Osteocyte (in vitro differentiated cells): ENCODE measurements at regions not wholly inside any gene's neighbourhood (a gene's known extent, or its start where the extent isn't known, plus 50 kb on each side); places are given as distances from the start of the nearest gene placed in this dataset.

ENCODE experiments used
- DNase-seq: peaks from one replicate; pipeline ENCODE4 v3.0.0; 2021; ENCODE audit warnings: mixed read lengths; ENCODE audit not compliant: unreplicated experiment; ENCODE audit errors: extremely low spot score
- H3K27ac Mint-ChIP-seq: one replicate; pipeline ENCODE4 v1.8.0; 2021; ENCODE audit warnings: mild to moderate bottlenecking, mixed read lengths; ENCODE audit not compliant: unreplicated experiment
- H3K27me3 Mint-ChIP-seq: one replicate; pipeline ENCODE4 v1.8.0; 2021; ENCODE audit warnings: mixed read lengths; ENCODE audit not compliant: unreplicated experiment
- H3K36me3 Mint-ChIP-seq: one replicate; pipeline ENCODE4 v1.8.0; 2021; ENCODE audit warnings: mixed read lengths; ENCODE audit not compliant: unreplicated experiment
- H3K4me1 Mint-ChIP-seq: one replicate; pipeline ENCODE4 v1.8.0; 2021; ENCODE audit warnings: mixed read lengths; ENCODE audit not compliant: unreplicated experiment
- H3K4me3 Mint-ChIP-seq: one replicate; pipeline ENCODE4 v1.8.0; 2021; ENCODE audit warnings: mild to moderate bottlenecking, moderate library complexity, mixed read lengths; ENCODE audit not compliant: unreplicated experiment
- H3K9me3 Mint-ChIP-seq: one replicate; pipeline ENCODE4 v1.8.0; 2021; ENCODE audit warnings: mixed read lengths; ENCODE audit not compliant: unreplicated experiment
- TF ChIP-seq, protein P1 (sequence below): fragments of 200-600 bp; sonication (generic); IDR thresholded peaks from 2 replicates; pipeline ENCODE4 v1.5.0; 2021; ENCODE audit warnings: antibody characterized with exemption, mild to moderate bottlenecking, moderate library complexity

DNA sequence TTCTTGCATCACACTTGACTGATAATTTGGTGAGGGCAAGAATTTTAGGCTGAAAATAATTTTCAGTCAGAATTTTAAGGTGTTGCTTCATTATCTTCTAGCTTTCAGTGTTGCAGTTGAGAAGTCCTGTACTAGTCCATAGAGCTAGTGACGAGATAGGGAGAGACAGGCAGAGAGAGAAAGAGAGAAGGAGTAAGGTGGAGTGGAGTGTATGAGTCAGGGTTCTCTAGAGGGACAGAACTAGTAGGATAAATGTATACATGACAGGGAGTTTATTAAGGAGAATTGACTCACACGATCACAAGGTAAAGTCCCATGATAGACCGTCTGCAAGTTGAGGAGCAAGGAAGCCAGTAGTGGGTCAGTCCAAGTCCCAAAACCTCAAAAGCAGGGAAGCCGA is 127.2 kb downstream of the UTP18 start:
- peaks cover 21% of the 10 kb centered on the region for H3K27me3 Mint-ChIP-seq
- DNase-seq = no peak
- no peaks in the 10 kb centered on the region for H3K36me3 Mint-ChIP-seq
- no peak overlapping the region for H3K27ac Mint-ChIP-seq
- no peaks in the 10 kb centered on the region for H3K9me3 Mint-ChIP-seq
- H3K4me1 Mint-ChIP-seq = no peaks in the 10 kb centered on the region
- H3K4me3 Mint-ChIP-seq = no peak overlapping the region
- TF ChIP-seq, protein P1, sequence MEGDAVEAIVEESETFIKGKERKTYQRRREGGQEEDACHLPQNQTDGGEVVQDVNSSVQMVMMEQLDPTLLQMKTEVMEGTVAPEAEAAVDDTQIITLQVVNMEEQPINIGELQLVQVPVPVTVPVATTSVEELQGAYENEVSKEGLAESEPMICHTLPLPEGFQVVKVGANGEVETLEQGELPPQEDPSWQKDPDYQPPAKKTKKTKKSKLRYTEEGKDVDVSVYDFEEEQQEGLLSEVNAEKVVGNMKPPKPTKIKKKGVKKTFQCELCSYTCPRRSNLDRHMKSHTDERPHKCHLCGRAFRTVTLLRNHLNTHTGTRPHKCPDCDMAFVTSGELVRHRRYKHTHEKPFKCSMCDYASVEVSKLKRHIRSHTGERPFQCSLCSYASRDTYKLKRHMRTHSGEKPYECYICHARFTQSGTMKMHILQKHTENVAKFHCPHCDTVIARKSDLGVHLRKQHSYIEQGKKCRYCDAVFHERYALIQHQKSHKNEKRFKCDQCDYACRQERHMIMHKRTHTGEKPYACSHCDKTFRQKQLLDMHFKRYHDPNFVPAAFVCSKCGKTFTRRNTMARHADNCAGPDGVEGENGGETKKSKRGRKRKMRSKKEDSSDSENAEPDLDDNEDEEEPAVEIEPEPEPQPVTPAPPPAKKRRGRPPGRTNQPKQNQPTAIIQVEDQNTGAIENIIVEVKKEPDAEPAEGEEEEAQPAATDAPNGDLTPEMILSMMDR = no peak

DNA sequence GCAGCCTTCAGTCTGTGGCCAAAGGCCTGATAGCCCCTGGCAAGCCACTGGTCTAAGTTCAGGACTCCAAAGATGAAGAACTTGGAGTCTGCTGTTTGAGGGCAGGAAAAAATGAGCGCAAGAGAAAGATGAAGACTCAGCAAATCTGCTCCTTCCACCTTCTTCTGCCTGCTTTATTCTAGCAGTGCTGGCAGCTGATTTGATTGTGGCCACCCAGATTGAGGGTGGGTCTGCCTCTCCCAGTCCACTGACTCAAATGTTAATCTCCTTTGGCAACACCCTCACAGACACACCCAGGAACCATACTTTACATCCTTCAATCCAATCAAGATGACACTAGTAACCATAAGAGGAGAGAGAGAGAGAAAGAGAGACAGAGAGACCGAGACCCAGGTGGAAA is 127.6 kb downstream of the UTP18 start:
- Mint-ChIP-seq H3K36me3 (no peaks in the 10 kb centered on the region), H3K27me3 (peaks cover 21% of the 10 kb centered on the region), H3K27ac (no peak overlapping the region), H3K4me1 (no peaks in the 10 kb centered on the region), H3K9me3 (no peaks in the 10 kb centered on the region), H3K4me3 (no peak overlapping the region)
- TF ChIP-seq, protein P1 = no peak
- DNase-seq = no peak

DNA sequence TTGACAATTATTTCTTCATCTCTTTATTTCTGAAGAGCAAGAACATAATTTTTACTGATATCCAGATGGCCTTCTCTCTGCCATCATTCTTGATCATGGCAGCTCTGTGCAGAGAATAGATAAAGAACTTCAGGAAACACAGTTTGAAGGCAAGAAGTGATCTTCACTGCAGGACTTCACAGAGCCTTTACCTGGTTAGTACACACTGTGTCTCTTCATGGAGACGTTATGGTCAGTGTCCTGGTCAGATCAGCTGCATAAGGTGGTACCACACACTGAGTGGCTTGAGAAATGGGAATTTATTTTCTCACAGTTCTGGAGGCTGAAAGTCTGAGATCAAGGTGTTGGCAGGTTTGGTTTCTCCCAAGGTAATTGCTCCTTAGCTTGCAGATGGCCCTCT is 129.5 kb downstream of the UTP18 start:
- no peaks in the 10 kb centered on the region for H3K4me1 Mint-ChIP-seq
- no peaks in the 10 kb centered on the region for H3K36me3 Mint-ChIP-seq
- peaks cover 15% of the 10 kb centered on the region for H3K27me3 Mint-ChIP-seq

DNA sequence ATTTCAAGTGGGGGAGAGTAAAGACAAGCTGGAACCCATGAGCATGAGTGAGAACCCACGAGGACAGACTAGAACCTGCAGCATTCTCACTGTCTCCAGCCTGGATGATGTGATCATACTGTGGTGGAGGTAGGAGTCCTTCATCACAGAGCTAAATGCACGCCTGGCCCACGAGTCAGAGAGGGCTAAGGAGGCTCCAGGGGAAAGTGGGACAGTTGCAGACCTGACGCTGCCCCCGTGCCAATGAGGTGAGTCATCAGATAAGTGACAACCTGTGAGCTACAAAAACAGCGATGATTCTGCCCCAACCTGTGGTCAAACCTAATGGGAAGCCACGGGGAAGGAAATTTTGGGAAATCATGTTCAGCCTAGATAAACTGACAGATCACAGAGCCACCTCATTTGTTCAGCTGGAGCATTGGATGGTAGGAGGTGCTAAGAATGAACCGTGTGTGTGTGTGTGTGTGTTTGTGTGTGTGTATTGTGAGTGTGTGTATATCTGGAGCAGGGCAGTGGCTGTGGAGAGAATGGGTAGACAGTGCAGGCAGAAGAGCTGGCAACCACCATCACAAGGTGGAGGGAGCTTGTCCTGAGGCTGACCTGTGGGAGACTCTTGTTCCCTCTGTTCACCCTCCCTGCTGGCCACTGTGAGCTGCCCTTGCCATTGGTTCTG is 131.8 kb downstream of the UTP18 start:
- Mint-ChIP-seq H3K36me3 (no peaks in the 10 kb centered on the region), H3K9me3 (no peaks in the 10 kb centered on the region), H3K4me1 (peaks cover under 1% of the 10 kb centered on the region), H3K27me3 (peaks cover 11% of the 10 kb centered on the region), H3K27ac (no peak overlapping the region), H3K4me3 (no peak overlapping the region)
- TF ChIP-seq, protein P1 = no peak
- no peak for DNase-seq

More for the DNA sequence above, 129.5 kb downstream of the UTP18 start:
- TF ChIP-seq, protein P1 = no peak
- DNase-seq = no peak
- Mint-ChIP-seq H3K9me3 (no peaks in the 10 kb centered on the region), H3K27ac (no peak overlapping the region), H3K4me3 (no peak overlapping the region)

DNA sequence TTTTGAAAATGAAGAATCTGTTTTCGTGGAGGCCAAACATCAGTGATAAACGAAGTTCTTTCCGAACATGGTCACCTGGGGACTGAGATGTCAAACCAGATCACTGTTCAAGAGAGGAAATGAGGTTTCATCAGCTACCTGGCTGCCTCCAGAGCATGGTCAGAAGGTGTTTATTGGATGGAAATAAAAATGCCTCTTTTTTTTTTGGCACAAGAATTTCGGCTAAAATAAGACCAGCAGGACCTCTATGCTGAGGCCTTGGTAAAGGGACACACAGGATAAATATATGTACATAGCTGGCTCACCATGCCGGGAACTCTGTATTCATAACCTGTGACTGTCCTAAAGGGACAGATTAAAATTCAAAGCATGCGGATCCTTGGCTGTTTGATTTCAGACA is 135.3 kb downstream of the UTP18 start:
- Mint-ChIP-seq H3K27me3 (no peaks in the 10 kb centered on the region), H3K9me3 (no peaks in the 10 kb centered on the region), H3K27ac (no peak overlapping the region), H3K36me3 (no peaks in the 10 kb centered on the region), H3K4me1 (peaks cover 7% of the 10 kb centered on the region), H3K4me3 (no peak overlapping the region)
- TF ChIP-seq, protein P1 = no peak
- no peak for DNase-seq
